H1 (cell line): ENCODE measurements at regions not wholly inside any gene's neighbourhood (a gene's known extent, or its start where the extent isn't known, plus 50 kb on each side); places are given as distances from the start of the nearest gene placed in this dataset.

Source experiments
- CTCF ChIA-PET: fragments of 300-600 bp; sonication (Branson Sonifier 250); formaldehyde crosslinking; loops from one replicate; lab custom pipeline; 2021; ENCODE audit not compliant: partially characterized antibody; lab: Charles Lee
- POLR2A ChIA-PET: fragments of 300-600 bp; sonication (Branson Sonifier 250); formaldehyde crosslinking; loops from one replicate; lab custom pipeline; 2021; ENCODE audit warnings: inconsistent platforms; ENCODE audit not compliant: partially characterized antibody; lab: Charles Lee
- DNase-seq, 2 experiments: peaks; one replicate each; pipeline versions ENCODE4 v3.0.0 to v3.0.0-alpha.2; 2010 to 2022; ENCODE audit warnings: low spot score in 2 of 2, low read depth in 1 of 2, mixed read lengths in 1 of 2
- FAIRE-seq: peaks from 2 replicates; lab custom pipeline; 2011; peaks lifted over from hg19 to GRCh38; lab: Jason Lieb, UNC
- H2AFZ ChIP-seq: 2 replicates; pipeline ENCODE4 v1.8.1; 2012; ENCODE audit warnings: low read length, inconsistent platforms
- H2AK5ac ChIP-seq: 2 replicates; pipeline ENCODE4 v1.6.1; 2013; ENCODE audit warnings: low read depth, low read length
- H2BK120ac ChIP-seq: replicated peaks from 2 replicates; pipeline ENCODE3; 2013; ENCODE audit warnings: low read depth, low read length, inconsistent platforms
- H2BK12ac ChIP-seq: 2 replicates; pipeline ENCODE4 v1.6.1; 2013; ENCODE audit warnings: low read depth, low read length
- H2BK15ac ChIP-seq: 2 replicates; pipeline ENCODE4 v1.6.1; 2013; ENCODE audit warnings: low read length
- H2BK20ac ChIP-seq: 2 replicates; pipeline ENCODE4 v1.6.1; 2013; ENCODE audit warnings: low read length
- H2BK5ac ChIP-seq: 2 replicates; pipeline ENCODE4 v1.6.1; 2013; ENCODE audit warnings: low read depth, low read length
- H3K14ac ChIP-seq: 2 replicates; pipeline ENCODE4 v1.6.1; 2013; ENCODE audit warnings: inconsistent platforms; ENCODE audit not compliant: insufficient read length
- H3K18ac ChIP-seq: 2 replicates; pipeline ENCODE4 v1.6.1; 2013; ENCODE audit warnings: low read length; ENCODE audit errors: extremely low read depth
- H3K23ac ChIP-seq: 2 replicates; pipeline ENCODE4 v1.6.1; 2013; ENCODE audit warnings: inconsistent platforms; ENCODE audit not compliant: insufficient read length
- H3K23me2 ChIP-seq: 2 replicates; pipeline ENCODE4 v1.6.1; 2013; ENCODE audit warnings: low read depth, low read length
- H3K27ac ChIP-seq: 2 replicates; pipeline ENCODE4 v1.6.1; 2011; ENCODE audit warnings: low read depth, low read length, inconsistent platforms
- H3K27me3 ChIP-seq, 4 experiments: replicated peaks in 1 of 4; 1 replicate in 1 of 4; 2 replicates in 3 of 4; pipeline versions ENCODE4 v1.6.1 to v1.8.1; 2011 to 2013; ENCODE audit warnings: low read length in 3 of 4, mild to moderate bottlenecking in 3 of 4, inconsistent platforms in 2 of 4, mixed read lengths in 2 of 4, moderate library complexity in 1 of 4; ENCODE audit not compliant: control insufficient read depth in 3 of 4, insufficient read depth in 3 of 4; ENCODE audit errors: extremely low read depth in 1 of 4
- H3K36me3 ChIP-seq, 4 experiments: 2 replicates each; pipeline versions ENCODE4 v1.6.1 to v1.8.1; 2011 to 2013; ENCODE audit warnings: mild to moderate bottlenecking in 4 of 4, low read length in 3 of 4, moderate library complexity in 2 of 4, control low read depth in 1 of 4, inconsistent platforms in 1 of 4; ENCODE audit not compliant: insufficient read depth in 4 of 4, control insufficient read depth in 2 of 4
- H3K4ac ChIP-seq: replicated peaks from 2 replicates; pipeline ENCODE3; 2013; ENCODE audit warnings: low read length, low read depth, mixed read lengths, inconsistent platforms; ENCODE audit not compliant: insufficient read length
- H3K4me1 ChIP-seq, 4 experiments: replicated peaks in 1 of 4; 1 replicate in 1 of 4; 2 replicates in 3 of 4; pipeline versions ENCODE4 v1.6.1 to v1.8.1; 2011 to 2013; ENCODE audit warnings: low read length in 3 of 4, inconsistent platforms in 2 of 4, mixed read lengths in 1 of 4; ENCODE audit not compliant: insufficient read depth in 4 of 4, control insufficient read depth in 3 of 4
- H3K4me2 ChIP-seq, 2 experiments: 2 replicates each; pipeline versions ENCODE4 v1.6.1 to v1.8.1; 2011 to 2013; ENCODE audit warnings: low read depth in 2 of 2, low read length in 2 of 2, control low read depth in 1 of 2, inconsistent platforms in 1 of 2, mild to moderate bottlenecking in 1 of 2; ENCODE audit not compliant: insufficient read depth in 1 of 2
- H3K4me3 ChIP-seq, 4 experiments: fragments of 200-600, 300-600 bp in 1 of 4; sonication (generic), shearing (Covaris generic), sonication (Bioruptor Twin) in 1 of 4; 2 replicates each; pipeline versions ENCODE4 v1.5.1 to v1.8.1; 2011 to 2016; ENCODE audit warnings: low read length in 4 of 4, low read depth in 3 of 4, control low read depth in 2 of 4, inconsistent platforms in 2 of 4, mild to moderate bottlenecking in 2 of 4, mixed read lengths in 1 of 4, moderate library complexity in 1 of 4; ENCODE audit not compliant: insufficient read depth in 2 of 4; ENCODE audit errors: extremely low read depth in 1 of 4
- H3K56ac ChIP-seq: replicated peaks from 2 replicates; pipeline ENCODE3; 2013; ENCODE audit warnings: low read depth, mild to moderate bottlenecking, mixed read lengths, low read length, inconsistent platforms; ENCODE audit not compliant: insufficient read length
- H3K79me1 ChIP-seq: 2 replicates; pipeline ENCODE4 v1.6.1; 2013; ENCODE audit warnings: low read depth, low read length, control low read depth
- H3K79me2 ChIP-seq, 2 experiments: 2 replicates each; pipeline versions ENCODE4 v1.6.1 to v1.8.1; 2012 to 2013; ENCODE audit warnings: low read length in 2 of 2, mild to moderate bottlenecking in 2 of 2, inconsistent platforms in 1 of 2; ENCODE audit not compliant: insufficient read depth in 2 of 2, control insufficient read depth in 1 of 2
- H3K9ac ChIP-seq, 4 experiments: replicated peaks in 1 of 4; 1 replicate in 1 of 4; 2 replicates in 3 of 4; pipeline versions ENCODE4 v1.6.1 to v1.8.1; 2011 to 2013; ENCODE audit warnings: low read depth in 3 of 4, low read length in 3 of 4, control low read depth in 2 of 4, mild to moderate bottlenecking in 2 of 4, moderate library complexity in 2 of 4, inconsistent platforms in 1 of 4; ENCODE audit errors: extremely low read depth in 1 of 4
- H3K9me3 ChIP-seq, 2 experiments: 2 replicates each; pipeline versions ENCODE4 v1.6.1 to v1.8.1; 2012 to 2013; ENCODE audit warnings: mild to moderate bottlenecking in 2 of 2, moderate library complexity in 2 of 2, control low read depth in 1 of 2, inconsistent platforms in 1 of 2, low read depth in 1 of 2, low read length in 1 of 2, mixed read lengths in 1 of 2; ENCODE audit not compliant: insufficient read depth in 2 of 2
- H4K20me1 ChIP-seq, 2 experiments: replicated peaks in 1 of 2; 2 replicates each; pipeline versions ENCODE3 to v1.8.1; 2011 to 2013; ENCODE audit warnings: inconsistent platforms in 2 of 2, low read length in 2 of 2, mild to moderate bottlenecking in 1 of 2; ENCODE audit not compliant: insufficient read depth in 2 of 2, control insufficient read depth in 1 of 2
- H4K5ac ChIP-seq: 2 replicates; pipeline ENCODE4 v1.6.1; 2013; ENCODE audit warnings: low read length, low read depth, mixed read lengths, inconsistent platforms; ENCODE audit not compliant: insufficient read length
- H4K8ac ChIP-seq: 2 replicates; pipeline ENCODE4 v1.8.0; 2013; ENCODE audit warnings: mild to moderate bottlenecking, moderate library complexity, low read length, inconsistent platforms; ENCODE audit not compliant: insufficient read depth; ENCODE audit errors: extremely low read depth
- H4K91ac ChIP-seq: replicated peaks from 2 replicates; pipeline ENCODE3; 2013; ENCODE audit warnings: low read length, mixed read lengths, inconsistent platforms; ENCODE audit not compliant: insufficient read length
- ASH2L ChIP-seq: fragments of 200-600, 300-600 bp; sonication (generic); IDR thresholded peaks from one replicate; pipeline ENCODE4 v1.7.1; 2017; ENCODE audit warnings: low read length
- ATF3 ChIP-seq: IDR thresholded peaks from 2 replicates; pipeline ENCODE4 v1.6.1; 2011; ENCODE audit warnings: low read depth, mild to moderate bottlenecking, low read length; ENCODE audit not compliant: insufficient read depth
- CBX8 ChIP-seq: fragments of 300-800, 300-1000 bp; sonication (generic); IDR thresholded peaks from 2 replicates; pipeline ENCODE4 v1.7.1; 2016; ENCODE audit warnings: low read depth, low read length, borderline replicate concordance
- POLR2A ChIP-seq, 2 experiments: IDR thresholded peaks; 1 replicate in 1 of 2; 2 replicates in 1 of 2; pipeline ENCODE4 v1.6.1; 2011; ENCODE audit warnings: low read depth in 2 of 2, low read length in 2 of 2, mild to moderate bottlenecking in 2 of 2; ENCODE audit errors: control extremely low read depth in 1 of 2
- POU5F1 ChIP-seq: IDR thresholded peaks from 2 replicates; pipeline ENCODE4 v1.6.1; 2011; ENCODE audit warnings: low read depth, mild to moderate bottlenecking, low read length, moderate library complexity
- SIRT6 ChIP-seq: IDR thresholded peaks from one replicate; pipeline ENCODE4 v1.7.1; 2012; ENCODE audit warnings: low read length, inconsistent platforms
- SP2 ChIP-seq: IDR thresholded peaks from 2 replicates; pipeline ENCODE4 v1.6.1; 2012; ENCODE audit warnings: mild to moderate bottlenecking, low read length, inconsistent platforms
- USF2 ChIP-seq: IDR thresholded peaks from 2 replicates; pipeline ENCODE4 v1.6.1; 2011; ENCODE audit warnings: low read length, improper control_type of control experiment
- WGBS, 2 experiments: shearing (Covaris generic) in 1 of 2; methylation state at CpG; one replicate each; pipeline versions ENCODE4 v1.1.6 to v1.1.7; 2013 to 2015; ENCODE audit warnings: low lambda C conversion rate in 2 of 2, mixed read lengths in 2 of 2, inconsistent platforms in 1 of 2, low coverage in 1 of 2, missing lambda C conversion rate in 1 of 2; ENCODE audit not compliant: insufficient replicate concordance in 2 of 2, insufficient coverage in 1 of 2, insufficient read length in 1 of 2; ENCODE audit errors: extremely low coverage in 1 of 2, missing lambda C conversion rate in 1 of 2; 5-methylcytosine and 5-hydroxymethylcytosine counted together
- TF ChIP-seq, protein P1 (sequence below): IDR thresholded peaks from 2 replicates; pipeline ENCODE4 v1.6.1; 2012; ENCODE audit warnings: inconsistent platforms
- TF ChIP-seq, protein P2 (sequence below), 3 experiments: IDR thresholded peaks; 1 replicate in 2 of 3; 2 replicates in 1 of 3; pipeline versions ENCODE4 v1.5.1 to v1.6.1; 2011; ENCODE audit warnings: low read length in 3 of 3, mild to moderate bottlenecking in 3 of 3, inconsistent platforms in 2 of 3, low read depth in 1 of 3, moderate library complexity in 1 of 3; ENCODE audit not compliant: insufficient read depth in 1 of 3; ENCODE audit errors: control extremely low read depth in 1 of 3

DNA sequence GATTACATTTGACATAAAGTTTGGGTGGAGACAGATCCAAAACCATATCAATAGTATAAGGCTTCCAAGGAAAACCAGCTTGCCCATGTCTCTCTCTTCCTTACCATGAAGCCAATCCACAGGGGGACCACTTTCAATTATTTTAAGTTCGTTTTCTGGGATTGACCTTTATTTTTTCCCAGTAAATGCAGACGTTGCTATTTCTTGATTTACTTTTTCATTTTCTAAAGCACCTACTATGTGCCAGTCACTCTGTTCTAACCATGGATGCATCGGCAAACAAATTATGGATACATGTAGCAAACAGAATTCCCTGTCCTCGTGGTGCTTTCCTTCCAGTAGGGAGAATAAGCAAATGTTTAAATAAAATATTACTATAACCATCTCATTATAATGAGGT is 65.8 kb upstream of the KCNA1 start:
- no peaks in the 10 kb centered on the region; the same call in 1 of the 2 replicates for H3K23me2 ChIP-seq
- FAIRE-seq (no peak), DNase-seq (no peak)
- H3K18ac ChIP-seq: no peak overlapping the region
- 87% methylated on average over 4 of the region's 4 CpGs; no CpG with 5 or more reads in 1 of the 2 experiments for WGBS, 2 experiments
- H3K9me3 ChIP-seq: no peaks in the 10 kb centered on the region
- H3K9ac ChIP-seq: no peak overlapping the region
- H3K79me2 ChIP-seq: no peaks in the 10 kb centered on the region
- H4K5ac ChIP-seq: no peak overlapping the region
- ChIA-PET POLR2A (no interaction called here), CTCF (no interaction called here)
- no peak overlapping the region for H2BK5ac ChIP-seq
- H2AK5ac ChIP-seq: no peak overlapping the region
- no peak overlapping the region for H3K23ac ChIP-seq
- peaks cover 0 to 1% of the 10 kb centered on the region in 2 experiments for H4K20me1 ChIP-seq
- H3K14ac ChIP-seq: no peak overlapping the region
- H3K27ac ChIP-seq: no peak overlapping the region
- no peak overlapping the region for H2BK20ac ChIP-seq
- H3K4me2 ChIP-seq: no peak overlapping the region
- no peak overlapping the region for H3K56ac ChIP-seq
- no peaks in the 10 kb centered on the region for H3K79me1 ChIP-seq
- no peak overlapping the region for H2AFZ ChIP-seq
- no peaks in the 10 kb centered on the region; a peak in 1 of 7 replicates for H3K27me3 ChIP-seq
- H2BK15ac ChIP-seq: no peak overlapping the region
- H2BK12ac ChIP-seq: no peak overlapping the region
- H3K4me3 ChIP-seq: no peak overlapping the region
- no peak overlapping the region for H4K91ac ChIP-seq
- no peak overlapping the region for H4K8ac ChIP-seq
- H3K36me3 ChIP-seq: no peaks in the 10 kb centered on the region
- no peaks in the 10 kb centered on the region for H3K4me1 ChIP-seq
- H3K4ac ChIP-seq: no peak overlapping the region
- H2BK120ac ChIP-seq: no peak overlapping the region
- TF ChIP-seq, protein P1, sequence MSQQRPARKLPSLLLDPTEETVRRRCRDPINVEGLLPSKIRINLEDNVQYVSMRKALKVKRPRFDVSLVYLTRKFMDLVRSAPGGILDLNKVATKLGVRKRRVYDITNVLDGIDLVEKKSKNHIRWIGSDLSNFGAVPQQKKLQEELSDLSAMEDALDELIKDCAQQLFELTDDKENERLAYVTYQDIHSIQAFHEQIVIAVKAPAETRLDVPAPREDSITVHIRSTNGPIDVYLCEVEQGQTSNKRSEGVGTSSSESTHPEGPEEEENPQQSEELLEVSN: no peak
- TF ChIP-seq USF2: no peak
- TF ChIP-seq, protein P2, sequence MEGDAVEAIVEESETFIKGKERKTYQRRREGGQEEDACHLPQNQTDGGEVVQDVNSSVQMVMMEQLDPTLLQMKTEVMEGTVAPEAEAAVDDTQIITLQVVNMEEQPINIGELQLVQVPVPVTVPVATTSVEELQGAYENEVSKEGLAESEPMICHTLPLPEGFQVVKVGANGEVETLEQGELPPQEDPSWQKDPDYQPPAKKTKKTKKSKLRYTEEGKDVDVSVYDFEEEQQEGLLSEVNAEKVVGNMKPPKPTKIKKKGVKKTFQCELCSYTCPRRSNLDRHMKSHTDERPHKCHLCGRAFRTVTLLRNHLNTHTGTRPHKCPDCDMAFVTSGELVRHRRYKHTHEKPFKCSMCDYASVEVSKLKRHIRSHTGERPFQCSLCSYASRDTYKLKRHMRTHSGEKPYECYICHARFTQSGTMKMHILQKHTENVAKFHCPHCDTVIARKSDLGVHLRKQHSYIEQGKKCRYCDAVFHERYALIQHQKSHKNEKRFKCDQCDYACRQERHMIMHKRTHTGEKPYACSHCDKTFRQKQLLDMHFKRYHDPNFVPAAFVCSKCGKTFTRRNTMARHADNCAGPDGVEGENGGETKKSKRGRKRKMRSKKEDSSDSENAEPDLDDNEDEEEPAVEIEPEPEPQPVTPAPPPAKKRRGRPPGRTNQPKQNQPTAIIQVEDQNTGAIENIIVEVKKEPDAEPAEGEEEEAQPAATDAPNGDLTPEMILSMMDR (IDR thresholded peaks at IDR 0.05; ENCODE audit: control extremely low read depth in 1 of 3, insufficient read depth in 1 of 3, low read depth in 1 of 3, low read length in 3 of 3): no peak
- no peak for TF ChIP-seq CBX8
- TF ChIP-seq ASH2L: no peak
- TF ChIP-seq SP2: no peak
- no peak for TF ChIP-seq ATF3
- no peak for TF ChIP-seq POU5F1
- no peak for TF ChIP-seq POLR2A (IDR thresholded peaks at IDR 0.05; ENCODE audit: control extremely low read depth in 1 of 2, low read depth in 2 of 2, low read length in 2 of 2)
- TF ChIP-seq SIRT6: no peak
